Trophoblast cell (in vitro differentiated cells and primary cell): ENCODE measurements at regions not wholly inside any gene's neighbourhood (a gene's known extent, or its start where the extent isn't known, plus 50 kb on each side); places are given as distances from the start of the nearest gene placed in this dataset.
A peak's percentile ranks its signal among the peaks of the same experiment; 100 is the strongest.
"Not testable (repeated sequence)": the region's sequence is repeated elsewhere in the genome, so short reads cannot be mapped to it uniquely, and the experiment has no call there.

Experiments used
- DNase-seq, 2 donors: peaks; one replicate each; pipeline ENCODE4 v3.0.0-alpha.2; 2016
- H2AFZ ChIP-seq: 2 replicates; pipeline ENCODE4 v1.6.1; 2013; ENCODE audit warnings: low read length, moderate library complexity, mild to moderate bottlenecking; ENCODE audit not compliant: insufficient read depth, poor library complexity
- H2AK5ac ChIP-seq: 2 replicates; pipeline ENCODE4 v1.6.1; 2013; ENCODE audit warnings: mild to moderate bottlenecking, low read length
- H2BK120ac ChIP-seq: 2 replicates; pipeline ENCODE4 v1.6.1; 2013; ENCODE audit warnings: low read length, mild to moderate bottlenecking, moderate library complexity; ENCODE audit not compliant: insufficient read depth, poor library complexity
- H2BK12ac ChIP-seq: 2 replicates; pipeline ENCODE4 v1.6.1; 2013; ENCODE audit warnings: mild to moderate bottlenecking, low read length, moderate library complexity
- H2BK5ac ChIP-seq: 2 replicates; pipeline ENCODE4 v1.6.1; 2013; ENCODE audit warnings: low read length, low read depth, moderate library complexity, mild to moderate bottlenecking; ENCODE audit not compliant: poor library complexity
- H3K14ac ChIP-seq: 2 replicates; pipeline ENCODE4 v1.6.1; 2013; ENCODE audit warnings: mild to moderate bottlenecking, low read length
- H3K18ac ChIP-seq: 2 replicates; pipeline ENCODE4 v1.6.1; 2013; ENCODE audit warnings: mild to moderate bottlenecking, low read length
- H3K23ac ChIP-seq: 2 replicates; pipeline ENCODE4 v1.6.1; 2013; ENCODE audit warnings: low read length
- H3K27ac ChIP-seq: 2 replicates; pipeline ENCODE4 v1.5.1; 2013; ENCODE audit warnings: low read depth, mild to moderate bottlenecking, inconsistent platforms, low read length, moderate library complexity
- H3K27me3 ChIP-seq: 2 replicates; pipeline ENCODE4 v1.6.1; 2013; ENCODE audit warnings: inconsistent platforms, mild to moderate bottlenecking, low read length, moderate library complexity; ENCODE audit not compliant: insufficient read depth
- H3K36me3 ChIP-seq, 2 experiments: 1 replicate in 1 of 2; 2 replicates in 1 of 2; pipeline ENCODE4 v1.6.1; 2013; ENCODE audit warnings: low read length in 2 of 2, mild to moderate bottlenecking in 2 of 2, moderate library complexity in 1 of 2; ENCODE audit not compliant: insufficient read depth in 2 of 2, control insufficient read depth in 1 of 2
- H3K4ac ChIP-seq: 2 replicates; pipeline ENCODE4 v1.6.1; 2013; ENCODE audit warnings: low read depth, mild to moderate bottlenecking, low read length, moderate library complexity
- H3K4me1 ChIP-seq, 2 experiments: 1 replicate in 1 of 2; 2 replicates in 1 of 2; pipeline ENCODE4 v1.6.1; 2013; ENCODE audit warnings: low read length in 2 of 2, mild to moderate bottlenecking in 2 of 2, moderate library complexity in 1 of 2; ENCODE audit not compliant: insufficient read depth in 2 of 2, control insufficient read depth in 1 of 2
- H3K4me2 ChIP-seq: 2 replicates; pipeline ENCODE4 v1.6.1; 2013; ENCODE audit warnings: inconsistent platforms, mild to moderate bottlenecking, low read length, moderate library complexity
- H3K4me3 ChIP-seq: 2 replicates; pipeline ENCODE4 v1.5.1; 2013; ENCODE audit warnings: mild to moderate bottlenecking, low read depth, low read length, inconsistent platforms
- H3K79me1 ChIP-seq: one replicate; pipeline ENCODE4 v1.6.1; 2013; ENCODE audit warnings: low read length
- H3K79me2 ChIP-seq: 2 replicates; pipeline ENCODE4 v1.6.1; 2013; ENCODE audit warnings: low read length, mild to moderate bottlenecking; ENCODE audit not compliant: control insufficient read depth, insufficient read depth, poor library complexity
- H3K9ac ChIP-seq: 2 replicates; pipeline ENCODE4 v1.6.1; 2013; ENCODE audit warnings: mild to moderate bottlenecking, low read length
- H3K9me3 ChIP-seq: 2 replicates; pipeline ENCODE4 v1.6.1; 2013; ENCODE audit warnings: low read depth, mild to moderate bottlenecking, control low read depth, inconsistent platforms, low read length; ENCODE audit not compliant: insufficient read depth
- H4K12ac ChIP-seq: 2 replicates; pipeline ENCODE4 v1.6.1; 2013; ENCODE audit warnings: low read depth, mild to moderate bottlenecking, low read length, moderate library complexity
- H4K8ac ChIP-seq: 2 replicates; pipeline ENCODE4 v1.6.1; 2013; ENCODE audit warnings: low read depth, mild to moderate bottlenecking, low read length, moderate library complexity
- H4K91ac ChIP-seq: one replicate; pipeline ENCODE4 v1.6.1; 2013; ENCODE audit warnings: low read depth, mild to moderate bottlenecking, low read length, moderate library complexity
- WGBS: extraction: QIAGEN DNeasy Blood & Tissue Kit; methylation state at CpG from one replicate; pipeline ENCODE4 v1.1.7; 2013; ENCODE audit warnings: missing lambda C conversion rate; ENCODE audit not compliant: insufficient read length, insufficient coverage; ENCODE audit errors: extremely low coverage; 5-methylcytosine and 5-hydroxymethylcytosine counted together

- H3K4me1 ChIP-seq, result no peaks in the 10 kb centered on the region
- no peak overlapping the region for H3K18ac ChIP-seq
- H3K79me1 ChIP-seq, result no peaks in the 10 kb centered on the region
- H3K4me2 ChIP-seq, result no peak overlapping the region
- no peak overlapping the region for H3K23ac ChIP-seq
- H2AFZ ChIP-seq, result no peak overlapping the region
- H3K79me2 ChIP-seq, result no peaks in the 10 kb centered on the region
- no CpG with 5 or more reads among the region's 2 CpGs for WGBS
- no peak overlapping the region for H2AK5ac ChIP-seq
- H3K36me3 ChIP-seq, result no peaks in the 10 kb centered on the region
- peak in 1 of 2 donors; percentile 12 for DNase-seq
- H3K27ac ChIP-seq, result no peak overlapping the region
- H2BK120ac ChIP-seq, result no peak overlapping the region
- H3K9me3 ChIP-seq, result no peaks in the 10 kb centered on the region
- no peak overlapping the region for H3K4ac ChIP-seq
- no peak overlapping the region for H4K8ac ChIP-seq
- H3K14ac ChIP-seq, result no peak overlapping the region
- H3K9ac ChIP-seq, result no peak overlapping the region
- no peaks in the 10 kb centered on the region for H3K27me3 ChIP-seq
- H2BK5ac ChIP-seq, result no peak overlapping the region
- no peak overlapping the region for H2BK12ac ChIP-seq
- no peak overlapping the region for H3K4me3 ChIP-seq
- H4K91ac ChIP-seq, result no peak overlapping the region
- H4K12ac ChIP-seq, result no peak overlapping the region
Measured at GRCh38 chr5:54383941-54384340, 71.6 kb upstream of the HSPB3 start.

GRCh38 chr5:54383225-54383901 is 72.1 kb upstream of the HSPB3 start:
- WGBS, result no CpG with 5 or more reads among the region's 3 CpGs
- no peak overlapping the region for H4K12ac ChIP-seq
- no peak overlapping the region for H3K4me2 ChIP-seq
- H3K27ac ChIP-seq, result no peak overlapping the region
- H3K4ac ChIP-seq, result no peak overlapping the region
- H2AFZ ChIP-seq, result no peak overlapping the region
- H2BK12ac ChIP-seq, result no peak overlapping the region
- no peak overlapping the region for H4K8ac ChIP-seq
- no peaks in the 10 kb centered on the region for H3K27me3 ChIP-seq
- no peak overlapping the region for H3K23ac ChIP-seq
- H4K91ac ChIP-seq, result no peak overlapping the region
- no peak overlapping the region for H2BK120ac ChIP-seq
- H3K36me3 ChIP-seq, result no peaks in the 10 kb centered on the region
- no peak overlapping the region for H3K9ac ChIP-seq
- no peaks in the 10 kb centered on the region for H3K79me1 ChIP-seq
- no peaks in the 10 kb centered on the region for H3K9me3 ChIP-seq
- H2BK5ac ChIP-seq, result no peak overlapping the region
- no peak overlapping the region for H2AK5ac ChIP-seq
- no peak overlapping the region for H3K4me3 ChIP-seq
- H3K79me2 ChIP-seq, result no peaks in the 10 kb centered on the region
- H3K18ac ChIP-seq, result no peak overlapping the region
- H3K4me1 ChIP-seq, result no peaks in the 10 kb centered on the region
- no peak overlapping the region for H3K14ac ChIP-seq
- DNase-seq, result peak in 1 of 2 donors; percentile 22

- not testable (repeated sequence) for H3K79me1 ChIP-seq, H3K14ac ChIP-seq, H3K9me3 ChIP-seq, H3K36me3 ChIP-seq, DNase-seq, H3K9ac ChIP-seq, H2AFZ ChIP-seq, H4K91ac ChIP-seq, H2BK12ac ChIP-seq, H2AK5ac ChIP-seq, H3K23ac ChIP-seq, H3K4me1 ChIP-seq, H4K8ac ChIP-seq, H3K4me3 ChIP-seq, H3K27ac ChIP-seq, H3K4ac ChIP-seq, H4K12ac ChIP-seq, H2BK120ac ChIP-seq, H3K18ac ChIP-seq, H3K27me3 ChIP-seq, H2BK5ac ChIP-seq, H3K4me2 ChIP-seq, H3K79me2 ChIP-seq
- WGBS, result no CpG with 5 or more reads among the region's 31 CpGs
Measured at GRCh38 chr5:54381319-54381718, 70.9 kb upstream of the ARL15 start.

DNA sequence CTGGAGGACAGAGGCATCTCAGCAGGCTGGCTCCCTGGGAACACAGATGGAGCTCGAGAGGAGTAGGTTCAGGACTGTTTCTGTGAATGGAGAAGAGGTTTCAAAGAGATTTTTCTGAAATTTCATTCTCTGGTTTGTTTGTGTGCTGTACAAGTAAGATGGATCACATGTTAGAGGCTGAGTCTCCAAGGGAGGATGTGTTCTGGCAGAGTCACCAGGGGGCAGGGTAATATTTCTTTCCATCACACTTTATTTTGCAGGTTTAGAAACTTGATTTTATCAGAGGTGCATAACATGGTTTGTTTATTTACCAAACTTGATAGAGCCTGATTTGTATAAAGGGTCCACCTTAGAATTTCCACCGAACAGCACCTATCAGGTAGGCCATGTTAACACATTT is 69.2 kb upstream of the ARL15 start:
- no peak overlapping the region for H4K91ac ChIP-seq
- no peaks in the 10 kb centered on the region for H3K36me3 ChIP-seq
- H3K27me3 ChIP-seq, result no peaks in the 10 kb centered on the region
- H3K18ac ChIP-seq, result no peak overlapping the region
- H3K4me1 ChIP-seq, result no peaks in the 10 kb centered on the region
- no CpG with 5 or more reads among the region's 2 CpGs for WGBS
- no peak for DNase-seq
- no peak overlapping the region for H4K12ac ChIP-seq
- H3K27ac ChIP-seq, result no peak overlapping the region
- H2AFZ ChIP-seq, result no peak overlapping the region
- H3K23ac ChIP-seq, result no peak overlapping the region
- H3K4me2 ChIP-seq, result no peak overlapping the region
- H3K79me1 ChIP-seq, result no peaks in the 10 kb centered on the region
- H2AK5ac ChIP-seq, result no peak overlapping the region
- no peak overlapping the region for H3K14ac ChIP-seq
- H3K4me3 ChIP-seq, result no peak overlapping the region
- H3K9ac ChIP-seq, result no peak overlapping the region
- H2BK12ac ChIP-seq, result no peak overlapping the region
- no peak overlapping the region for H4K8ac ChIP-seq
- H3K79me2 ChIP-seq, result no peaks in the 10 kb centered on the region
- no peaks in the 10 kb centered on the region for H3K9me3 ChIP-seq
- no peak overlapping the region for H2BK120ac ChIP-seq
- no peak overlapping the region for H3K4ac ChIP-seq
- no peak overlapping the region for H2BK5ac ChIP-seq
